NCI-H748 (cell line): ENCODE measurements at regions not wholly inside any gene's neighbourhood (a gene's known extent, or its start where the extent isn't known, plus 50 kb on each side); places are given as distances from the start of the nearest gene placed in this dataset.

Experiments used
- DNase-seq: peaks from one replicate; lab custom pipeline; 2025; ENCODE audit not compliant: unreplicated experiment; lab: John Stamatoyannopoulos, UW

DNA sequence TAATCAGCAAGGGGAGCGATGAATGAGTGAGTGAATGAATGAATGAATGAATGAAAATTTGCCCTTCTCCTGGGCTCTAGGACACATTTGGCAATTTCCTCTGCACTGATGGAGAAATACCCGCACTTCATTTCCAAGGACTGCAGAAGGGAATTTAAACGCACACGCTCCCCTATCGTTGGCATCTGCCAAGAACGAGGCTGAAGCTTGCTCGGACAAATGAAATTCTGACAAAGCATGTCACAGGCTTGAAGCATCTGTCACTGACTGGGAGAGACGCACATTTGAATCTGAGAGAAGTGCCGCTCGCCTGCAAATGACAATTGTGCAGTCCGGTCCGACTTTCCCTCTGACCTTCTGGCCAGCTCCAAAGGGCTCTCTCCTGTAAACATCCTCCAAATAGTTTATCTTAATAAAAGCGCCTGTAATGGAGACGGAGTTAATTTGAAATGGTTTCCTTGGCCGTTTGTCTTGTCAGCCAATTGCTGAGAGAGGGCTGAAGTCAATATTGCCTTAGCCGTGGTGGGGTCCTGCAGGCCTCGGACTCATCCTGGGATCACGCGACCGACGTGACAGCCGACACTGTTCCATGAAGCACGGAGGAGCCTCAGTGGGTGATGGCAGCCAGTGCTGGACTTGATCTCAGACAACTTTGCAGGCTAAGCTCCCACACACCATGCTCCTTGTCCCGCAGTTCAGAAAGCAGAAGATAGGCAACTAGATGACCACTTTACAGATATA lies 260.7 kb downstream of the MN1 start:
- no peak for DNase-seq

DNA sequence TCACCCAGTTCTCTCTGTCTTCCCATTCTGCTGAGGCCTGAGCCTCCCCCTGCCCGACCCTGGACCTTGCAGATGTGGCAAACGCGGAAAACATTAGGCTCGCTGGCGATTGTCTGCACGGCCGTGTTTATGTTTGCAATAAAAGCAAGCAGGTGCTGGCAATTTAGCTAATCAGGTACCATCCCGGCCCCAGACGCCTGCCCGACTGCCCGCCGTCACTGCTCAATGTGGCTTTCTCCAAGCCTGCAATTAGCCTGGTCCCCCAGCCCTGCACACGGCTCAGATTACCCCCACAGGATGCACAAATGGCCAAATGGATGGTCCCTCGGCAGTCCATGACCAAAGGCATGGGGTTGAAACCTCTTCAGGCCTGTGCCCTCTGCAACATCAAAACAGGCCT lies 259.7 kb downstream of the MN1 start:
- peak; percentile 94 for DNase-seq

DNA sequence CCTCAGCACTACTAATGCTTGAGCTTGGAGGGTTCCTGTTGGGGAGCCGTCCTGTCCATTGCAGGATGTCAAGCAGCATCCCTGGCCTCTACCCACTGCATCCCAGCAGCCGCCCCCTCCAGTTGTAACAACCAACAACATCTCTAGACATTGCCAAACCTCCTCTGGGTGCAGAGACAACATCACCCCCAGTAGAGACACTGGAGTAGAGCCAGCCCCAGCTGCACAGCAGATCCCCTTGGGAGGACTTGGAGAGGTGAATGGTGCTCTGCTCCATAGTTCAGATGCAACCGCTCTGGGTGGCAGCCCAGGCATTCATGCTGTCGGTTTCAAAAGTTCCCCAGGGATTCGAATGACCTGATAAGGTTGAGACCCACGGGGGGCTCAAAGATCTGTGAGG lies 259.0 kb downstream of the MN1 start:
- no peak for DNase-seq

DNA sequence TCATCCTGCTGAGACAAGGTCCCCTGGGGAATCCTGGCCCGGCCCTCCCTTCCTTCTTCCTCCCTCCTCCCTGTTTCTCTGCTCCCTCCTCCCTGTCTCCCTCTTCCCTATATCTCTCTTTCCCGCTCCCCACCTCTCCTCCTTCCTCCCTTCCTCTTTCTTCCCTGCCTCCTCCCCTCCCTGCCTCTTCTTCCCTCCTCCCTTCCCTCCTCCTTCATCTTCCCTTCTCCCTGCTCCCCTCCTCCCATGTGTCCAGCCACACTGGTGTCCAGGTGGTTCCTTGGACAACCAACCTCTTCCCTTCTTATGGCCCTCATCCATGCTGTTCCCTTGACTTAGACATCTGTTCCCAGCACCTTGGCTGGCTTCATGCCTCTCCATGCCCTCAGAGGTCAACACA lies 258.1 kb downstream of the MN1 start:
- no peak for DNase-seq

DNA sequence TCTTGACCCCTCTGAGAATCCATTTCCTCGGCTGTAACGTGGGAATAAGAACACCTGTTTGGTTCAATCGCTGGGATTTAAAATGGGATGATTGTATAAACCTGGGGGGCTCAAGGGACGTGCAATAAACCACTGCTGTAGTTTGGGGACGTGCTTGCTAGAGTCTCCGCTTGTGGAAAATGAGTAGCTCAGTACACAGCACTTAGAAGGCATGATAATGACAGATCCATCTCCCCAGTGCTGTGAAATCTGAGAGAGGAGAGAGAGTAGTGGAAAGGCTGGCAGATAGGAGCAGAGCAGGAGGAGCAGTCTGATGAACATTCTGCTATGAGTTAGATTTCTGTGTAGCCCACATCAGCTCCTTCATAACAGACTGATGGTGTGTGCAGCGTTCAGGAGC lies 256.5 kb downstream of the MN1 start:
- peak; percentile 8 for DNase-seq

DNA sequence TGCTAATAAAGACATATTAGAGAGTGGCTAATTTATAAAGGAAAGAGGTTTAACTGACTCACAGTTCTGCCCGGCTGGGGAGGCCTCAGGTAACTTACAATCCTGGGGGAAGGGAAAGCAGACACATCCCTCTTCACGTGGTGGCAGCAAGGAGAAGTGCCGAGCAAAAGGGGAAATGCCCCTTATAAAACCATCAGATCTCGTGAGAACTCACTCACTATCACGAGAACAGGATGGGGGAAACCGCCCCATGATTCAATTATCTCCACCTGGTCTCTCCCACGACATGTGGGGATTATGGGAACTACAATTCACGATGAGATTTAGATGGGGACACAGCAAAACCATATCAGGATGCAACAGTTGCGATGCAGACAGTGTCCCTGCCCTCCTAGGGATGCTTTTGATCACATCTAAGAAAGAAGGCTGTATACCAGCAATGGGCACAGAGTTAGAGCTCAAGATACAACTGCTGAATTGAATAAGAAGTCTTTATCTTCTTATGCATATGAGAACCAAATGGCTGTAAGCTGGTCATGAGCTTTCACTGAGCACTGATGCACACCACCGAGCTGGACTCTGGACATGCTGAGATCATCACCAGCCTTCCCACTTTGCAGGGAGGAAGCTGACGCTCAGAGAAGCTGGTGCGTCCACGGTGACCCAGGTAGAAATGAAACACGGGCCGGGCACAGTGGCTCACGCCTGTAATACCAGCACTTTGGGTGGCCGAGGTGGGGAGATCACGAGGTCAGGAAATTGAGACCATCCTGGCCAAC lies 255.2 kb downstream of the MN1 start:
- DNase-seq = no peak

DNA sequence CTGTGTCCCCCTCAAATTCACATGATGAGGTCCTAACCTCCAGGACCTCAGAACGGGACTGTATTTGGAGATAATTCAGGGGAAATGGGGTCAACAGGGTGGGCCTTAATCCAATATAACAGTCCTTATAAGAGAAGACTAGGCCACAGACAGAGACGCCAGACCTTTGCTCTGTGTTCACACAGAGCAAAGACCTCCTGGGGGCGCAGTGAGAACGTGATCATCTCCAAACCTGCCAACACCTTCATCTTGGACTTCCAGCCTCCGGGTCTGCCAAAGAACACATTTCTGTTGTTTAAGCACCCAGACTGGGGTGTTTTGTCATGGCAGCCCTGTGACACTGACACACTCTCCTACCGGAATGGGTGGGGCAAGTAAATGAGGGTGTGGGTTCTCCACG lies 250.2 kb downstream of the MN1 start:
- no peak for DNase-seq

DNA sequence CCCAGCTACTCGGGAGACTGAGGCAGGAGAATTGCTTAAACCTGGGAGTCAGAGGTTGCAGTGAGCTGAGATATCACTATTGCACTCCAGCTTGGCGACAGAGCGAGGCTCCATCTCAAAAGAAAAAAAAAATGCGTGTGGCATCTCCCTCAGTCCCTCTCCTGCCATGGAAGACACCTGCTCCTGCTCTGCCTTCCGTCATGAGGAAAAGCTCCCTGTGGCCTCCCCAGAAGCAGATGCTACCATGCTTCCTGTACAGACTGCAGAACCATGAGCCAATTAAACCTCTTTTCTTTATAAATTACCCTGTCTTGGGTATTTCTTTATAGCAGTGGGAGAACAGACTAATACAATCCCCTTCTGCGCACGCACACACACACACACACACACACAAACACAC lies 249.4 kb downstream of the MN1 start:
- no peak for DNase-seq

DNA sequence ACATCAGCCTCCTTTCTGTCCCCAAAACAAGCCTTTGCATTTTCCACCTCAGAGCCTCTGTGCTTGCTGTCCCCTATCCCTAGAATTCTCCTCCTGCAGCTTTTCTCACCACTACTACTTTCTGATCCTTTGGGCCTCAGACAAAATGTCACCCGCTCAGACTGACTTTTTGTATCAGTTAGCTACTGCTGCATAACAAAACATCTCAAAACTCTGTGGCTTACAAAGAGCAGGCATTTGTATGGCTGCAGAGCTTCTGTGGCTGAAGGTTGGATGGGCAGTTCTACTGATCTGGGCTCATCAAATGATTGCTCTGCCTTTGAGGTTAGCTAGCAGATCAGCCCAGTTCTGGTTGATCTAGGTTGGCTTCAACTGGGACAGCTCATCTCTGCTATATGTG lies 248.7 kb downstream of the MN1 start:
- no peak for DNase-seq

DNA sequence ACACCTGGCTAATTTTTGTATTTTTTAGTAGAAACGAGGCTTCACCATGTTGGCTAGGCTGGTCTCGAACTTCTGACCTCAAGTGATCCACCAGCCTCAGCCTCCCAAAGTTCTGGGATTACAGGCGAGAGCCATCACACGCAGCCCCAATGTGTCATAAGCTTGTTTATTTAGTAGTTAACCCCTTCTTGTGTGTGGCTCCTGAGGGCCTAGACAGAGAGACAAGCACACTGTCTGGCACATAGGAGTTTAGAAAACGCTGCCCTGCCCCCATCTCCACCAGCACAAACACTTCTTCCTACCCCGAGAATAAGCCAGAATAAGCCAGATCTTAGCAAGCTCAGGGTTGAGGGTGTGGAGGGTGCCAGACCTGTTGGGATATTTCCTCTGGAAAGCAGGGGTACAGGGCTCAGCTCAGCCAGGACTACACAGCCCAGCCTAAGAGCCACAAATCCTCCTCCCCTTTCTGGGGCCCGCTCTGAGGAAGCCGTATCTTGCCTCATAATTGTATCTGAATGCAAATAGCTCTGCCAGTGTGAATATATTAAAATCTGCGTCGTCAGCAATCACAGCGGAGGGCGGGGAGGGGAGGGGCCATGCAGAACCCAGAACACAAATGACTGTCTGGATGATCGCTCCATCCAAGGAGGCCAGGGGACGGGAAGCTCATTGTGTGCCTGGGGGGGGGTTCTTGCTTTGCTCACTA lies 247.3 kb downstream of the MN1 start:
- DNase-seq = peak; percentile 8

DNA sequence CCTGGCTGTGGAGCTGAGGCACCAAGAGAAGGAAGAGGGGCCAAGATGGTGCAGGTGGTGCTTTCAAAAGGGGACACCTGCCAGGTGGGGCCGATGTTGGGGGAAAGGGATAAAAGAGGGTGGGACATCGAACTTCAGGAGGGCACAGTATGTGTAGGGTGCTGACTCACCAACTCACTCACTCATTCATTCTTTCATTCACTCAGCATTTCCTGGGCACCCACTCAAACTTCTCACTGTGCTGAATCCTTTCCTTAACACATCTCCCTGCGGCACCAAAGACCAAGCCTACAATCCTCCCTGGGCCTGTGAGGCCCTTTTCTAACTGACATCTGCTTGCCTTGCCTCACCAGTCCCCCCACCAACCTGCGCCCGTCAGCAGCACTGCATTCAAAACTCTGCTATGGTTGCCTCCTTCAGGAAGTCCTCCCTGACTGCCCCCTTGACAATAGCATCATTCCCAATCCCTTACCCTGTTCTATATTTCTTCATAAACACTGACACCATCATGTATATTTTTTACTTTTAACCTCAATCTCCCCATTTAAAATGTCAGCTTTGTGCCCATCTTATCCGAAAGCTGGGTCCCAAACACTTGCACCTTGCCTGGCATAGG lies 246.6 kb downstream of the MN1 start:
- no peak for DNase-seq

DNA sequence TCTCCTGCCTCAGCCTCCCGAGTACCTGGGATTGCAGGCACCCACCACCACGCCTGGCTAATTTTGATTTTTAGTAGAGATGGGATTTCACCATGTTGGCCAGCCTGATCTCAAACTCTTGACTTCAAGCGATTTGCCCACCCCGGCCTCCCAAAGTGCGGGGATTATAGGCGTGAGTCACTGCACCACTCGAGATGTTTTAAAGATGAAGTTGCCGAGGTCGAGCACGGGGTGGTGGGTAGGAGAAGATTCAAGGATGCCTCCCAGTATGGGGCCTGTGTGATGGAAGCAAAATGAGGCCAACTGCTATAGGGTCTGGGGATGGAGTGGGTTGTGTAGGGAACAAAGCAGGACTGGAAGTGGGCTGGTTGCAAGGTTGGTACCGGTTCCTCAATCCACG lies 245.2 kb downstream of the MN1 start:
- no peak for DNase-seq

DNA sequence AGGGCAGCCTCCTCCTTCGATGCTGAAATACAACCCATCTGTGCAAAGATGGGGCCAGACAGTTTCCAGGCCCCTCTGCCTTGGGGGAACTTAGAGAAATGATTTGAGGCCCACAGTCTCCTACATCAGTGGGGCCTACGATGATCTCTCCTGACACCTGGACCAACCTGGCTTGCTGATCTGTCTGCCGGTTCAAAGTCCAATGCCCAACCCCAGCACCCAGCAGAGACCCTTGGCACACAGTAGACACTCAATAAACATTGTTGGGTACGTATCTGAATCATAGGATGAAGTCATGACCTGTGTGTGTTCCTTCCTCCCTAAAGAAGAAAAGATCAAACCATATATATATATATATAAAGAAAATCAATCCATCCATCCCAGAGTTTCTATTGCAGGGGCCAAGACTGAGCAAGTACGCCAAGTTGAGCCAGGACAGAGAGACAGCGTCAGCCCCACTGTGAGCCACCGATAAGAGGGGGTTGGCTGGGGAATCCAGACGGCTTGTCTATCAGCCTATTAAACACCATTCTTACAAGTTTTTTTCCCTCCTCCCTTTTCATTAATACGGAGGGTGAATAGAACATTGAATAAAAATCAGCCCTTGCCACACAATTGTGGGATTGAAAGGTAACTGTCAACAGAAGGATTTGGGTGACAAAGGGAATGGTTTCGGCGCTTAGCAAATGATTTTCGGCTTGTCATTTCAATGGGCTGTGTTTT lies 244.1 kb downstream of the MN1 start:
- DNase-seq = no peak

DNA sequence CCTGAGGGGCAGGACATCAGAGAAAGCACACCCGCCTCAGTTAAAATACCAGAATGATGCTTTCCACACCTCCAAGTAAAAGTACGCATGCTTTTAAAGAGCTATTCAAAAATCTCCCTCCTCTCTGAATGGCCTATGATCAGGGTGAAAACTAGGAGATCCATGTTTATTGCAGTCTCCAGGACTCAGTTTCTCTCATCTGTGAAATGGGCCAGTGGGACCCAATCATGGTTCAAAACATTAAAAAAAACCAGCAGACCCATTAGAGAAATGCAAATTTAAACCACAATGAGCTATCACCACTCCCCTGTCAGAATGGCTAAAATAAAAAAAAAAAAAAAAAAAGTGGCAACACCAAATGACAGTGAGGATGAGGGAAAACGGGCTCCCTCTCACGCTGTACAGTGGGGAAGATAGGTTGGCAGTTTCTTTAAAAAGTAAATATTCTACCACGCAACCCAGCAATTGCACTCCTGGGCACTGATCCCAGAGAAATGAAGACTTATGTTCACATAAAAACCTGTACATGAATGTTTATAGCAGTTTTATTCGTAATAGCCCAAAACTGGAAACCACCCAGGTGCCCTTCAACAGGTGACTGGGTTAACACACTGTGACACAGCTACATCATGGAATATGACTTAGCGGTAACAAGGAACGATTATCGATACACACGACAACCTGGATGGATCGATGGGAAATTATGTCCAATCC lies 242.7 kb downstream of the MN1 start:
- no peak for DNase-seq

DNA sequence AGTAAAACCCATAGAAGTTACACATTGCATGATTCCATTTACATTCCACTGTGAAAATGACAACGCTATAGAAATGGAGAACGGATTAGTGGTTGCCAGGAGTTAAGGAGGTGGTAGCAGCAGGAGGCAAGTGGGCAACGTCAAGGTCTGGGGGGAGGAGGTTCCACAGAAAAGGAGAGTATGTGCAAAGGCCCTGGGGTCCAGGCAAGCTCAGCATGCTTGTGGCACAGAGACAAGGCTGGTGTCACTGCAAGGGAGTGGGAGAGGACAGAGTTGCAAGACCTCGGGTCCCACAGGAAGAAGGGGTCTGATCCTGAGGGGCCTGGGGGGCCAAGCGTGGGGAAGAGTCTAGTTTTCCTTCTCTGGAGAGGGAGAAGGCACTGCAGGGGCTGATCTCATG lies 240.8 kb downstream of the MN1 start:
- DNase-seq = no peak

DNA sequence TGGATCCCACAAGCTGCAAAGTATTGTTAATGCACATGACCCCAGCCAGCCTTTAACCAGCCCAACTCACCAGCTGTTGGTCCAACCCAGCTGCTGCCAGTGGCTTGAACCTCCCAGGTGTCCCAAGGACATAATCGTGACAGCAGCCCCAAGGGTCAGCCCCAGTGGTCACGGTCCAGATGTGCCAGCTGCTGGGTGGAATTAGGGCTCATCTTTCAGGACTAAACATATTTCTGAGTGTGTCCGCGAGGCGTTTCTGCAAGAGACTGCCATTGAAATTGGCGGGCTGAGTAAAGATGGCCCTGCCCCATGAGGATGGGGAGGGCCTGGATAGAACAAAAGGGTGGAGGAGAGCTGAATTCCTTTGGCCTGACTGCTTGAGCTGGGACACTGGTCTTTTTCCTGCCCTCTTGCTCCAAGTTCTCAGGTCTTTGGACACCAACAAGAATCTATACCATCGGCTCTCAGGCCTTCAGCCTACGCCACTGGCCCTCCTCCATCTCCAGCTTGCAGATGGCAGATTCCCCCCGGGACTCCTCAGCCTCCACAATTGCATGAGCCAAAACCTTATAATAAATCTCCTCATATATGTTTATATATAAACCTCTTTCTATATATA lies 240.2 kb downstream of the MN1 start:
- DNase-seq = no peak

DNA sequence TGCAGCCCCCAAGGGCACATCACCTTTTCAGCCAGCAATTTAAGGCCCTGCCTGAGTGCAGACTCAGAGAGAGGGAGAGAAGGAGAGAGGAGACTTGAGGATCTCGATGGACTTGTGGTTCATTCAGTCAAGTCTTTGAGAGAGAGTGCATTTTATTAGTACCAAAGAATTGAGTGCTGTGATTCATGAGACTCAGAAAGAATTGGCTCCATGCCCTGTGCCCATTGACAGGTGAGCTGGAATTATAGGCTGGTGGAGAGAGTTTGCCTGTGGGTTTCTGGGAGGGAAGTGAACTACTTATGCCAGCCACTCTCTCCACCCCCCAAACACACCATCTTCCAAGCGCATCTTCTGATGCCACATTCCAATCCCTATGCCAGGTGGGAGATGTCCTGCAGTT lies 236.8 kb downstream of the MN1 start:
- no peak for DNase-seq

DNA sequence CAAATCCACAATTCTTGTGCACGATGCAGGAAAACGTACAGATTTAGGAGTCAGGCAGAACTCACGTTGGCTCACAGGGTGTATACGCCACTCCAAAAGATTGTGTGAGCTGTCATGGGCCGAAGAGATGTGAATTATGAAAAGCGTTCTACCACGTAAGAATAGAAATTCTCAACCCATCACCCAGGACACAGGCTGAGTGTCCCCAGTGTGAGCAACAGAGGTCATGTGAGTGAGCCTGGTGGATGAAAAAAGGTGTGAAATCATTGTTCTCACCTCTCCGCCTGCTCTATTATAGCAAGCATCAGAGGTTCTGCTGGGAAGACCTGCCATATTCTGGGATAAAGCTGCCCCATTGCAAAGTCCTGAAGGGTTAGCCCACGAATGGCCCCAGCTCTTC lies 235.0 kb downstream of the MN1 start:
- DNase-seq = no peak

DNA sequence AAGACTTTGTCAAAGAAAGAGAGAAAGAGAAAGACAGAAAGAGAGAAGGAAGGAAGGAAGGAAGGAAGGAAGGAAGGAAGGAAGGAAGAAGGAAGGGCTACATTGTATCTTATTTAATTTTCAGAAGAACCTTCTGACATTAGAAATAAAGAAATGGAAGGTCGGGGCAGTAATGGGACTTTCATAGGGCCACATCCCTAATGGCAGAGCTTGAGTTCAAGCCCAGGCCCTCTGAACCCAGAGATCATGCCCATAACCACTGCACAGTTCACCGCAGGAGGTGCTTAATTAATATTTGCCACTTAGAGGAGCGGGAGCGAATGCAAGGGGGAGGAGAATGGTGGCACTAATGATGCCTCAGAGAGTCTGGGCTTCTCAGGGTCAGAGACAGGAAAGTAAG lies 233.3 kb downstream of the MN1 start:
- no peak for DNase-seq
